T-helper 1 cell treated with Interleukin-12 subunit alpha and Interleukin-12 subunit beta and Interleukin-4 antibody, amounts not matched to agents 30 μg/mL and 1 μg/mL, for 36 hours (primary cell): ENCODE measurements at regions not wholly inside any gene's neighbourhood (a gene's known extent, or its start where the extent isn't known, plus 50 kb on each side); places are given as distances from the start of the nearest gene placed in this dataset.
"Not testable (repeated sequence)": the region's sequence is repeated elsewhere in the genome, so short reads cannot be mapped to it uniquely, and the experiment has no call there.

Experiments
- H3K27ac Mint-ChIP-seq: one replicate; pipeline ENCODE4 v1.8.0; 2021; ENCODE audit warnings: mild to moderate bottlenecking, mixed read lengths
- H3K27me3 Mint-ChIP-seq: one replicate; pipeline ENCODE4 v1.8.0; 2021; ENCODE audit warnings: low read depth, mixed read lengths
- H3K36me3 Mint-ChIP-seq: one replicate; pipeline ENCODE4 v1.8.0; 2021; ENCODE audit warnings: low read depth, mixed read lengths
- H3K4me1 Mint-ChIP-seq: one replicate; pipeline ENCODE4 v1.8.0; 2021; ENCODE audit warnings: low read depth, mixed read lengths
- H3K4me3 Mint-ChIP-seq: one replicate; pipeline ENCODE4 v1.8.0; 2021; ENCODE audit warnings: mild to moderate bottlenecking, moderate library complexity, mixed read lengths
- H3K9me3 Mint-ChIP-seq: one replicate; pipeline ENCODE4 v1.8.0; 2021; ENCODE audit warnings: mixed read lengths

DNA sequence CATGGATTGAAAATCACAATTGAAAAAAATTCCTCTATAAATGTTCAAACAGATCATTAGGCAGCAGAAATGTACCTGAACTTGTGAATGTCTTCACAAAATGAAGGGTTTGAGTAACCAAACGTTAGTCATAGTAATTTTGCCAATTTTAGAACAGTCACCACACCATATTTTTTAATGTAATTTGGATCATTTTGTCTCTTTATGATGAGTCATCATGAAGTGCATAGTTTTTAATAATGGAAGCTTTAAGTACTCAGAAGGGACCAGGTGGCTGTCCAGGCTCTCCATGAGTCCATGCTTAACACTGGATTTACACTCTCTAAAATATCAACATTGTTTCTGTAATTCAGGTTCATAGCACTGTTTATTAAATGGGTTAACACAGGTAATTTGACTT lies 219.2 kb downstream of the ETV1 start:
- H3K4me1 Mint-ChIP-seq: no peaks in the 10 kb centered on the region
- no peak overlapping the region for H3K4me3 Mint-ChIP-seq
- no peaks in the 10 kb centered on the region for H3K27me3 Mint-ChIP-seq
- H3K9me3 Mint-ChIP-seq: peaks cover under 1% of the 10 kb centered on the region
- no peaks in the 10 kb centered on the region for H3K36me3 Mint-ChIP-seq
- H3K27ac Mint-ChIP-seq: no peak overlapping the region

DNA sequence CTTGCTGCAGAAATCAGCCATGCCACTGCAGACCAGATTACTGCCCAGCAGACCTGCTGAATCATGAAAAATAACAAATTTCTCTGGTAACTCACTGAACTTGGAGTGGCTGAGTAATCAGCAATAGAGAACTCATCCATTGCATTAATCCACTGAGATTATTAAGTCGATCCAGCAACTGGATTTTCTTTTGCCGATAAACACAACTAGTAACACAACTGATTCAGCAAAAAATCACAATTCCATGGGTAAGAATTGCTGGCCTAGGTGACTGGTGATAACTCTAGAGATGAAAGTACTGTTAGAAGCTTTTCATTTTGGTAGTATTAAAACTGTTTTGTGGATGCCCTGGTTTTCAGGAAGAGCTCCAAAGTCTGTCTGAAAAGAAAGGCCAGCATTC lies 214.5 kb downstream of the ETV1 start:
- H3K27ac Mint-ChIP-seq: no peak overlapping the region
- no peaks in the 10 kb centered on the region for H3K36me3 Mint-ChIP-seq
- H3K4me3 Mint-ChIP-seq: no peak overlapping the region
- no peaks in the 10 kb centered on the region for H3K9me3 Mint-ChIP-seq
- no peaks in the 10 kb centered on the region for H3K27me3 Mint-ChIP-seq
- H3K4me1 Mint-ChIP-seq: no peaks in the 10 kb centered on the region

DNA sequence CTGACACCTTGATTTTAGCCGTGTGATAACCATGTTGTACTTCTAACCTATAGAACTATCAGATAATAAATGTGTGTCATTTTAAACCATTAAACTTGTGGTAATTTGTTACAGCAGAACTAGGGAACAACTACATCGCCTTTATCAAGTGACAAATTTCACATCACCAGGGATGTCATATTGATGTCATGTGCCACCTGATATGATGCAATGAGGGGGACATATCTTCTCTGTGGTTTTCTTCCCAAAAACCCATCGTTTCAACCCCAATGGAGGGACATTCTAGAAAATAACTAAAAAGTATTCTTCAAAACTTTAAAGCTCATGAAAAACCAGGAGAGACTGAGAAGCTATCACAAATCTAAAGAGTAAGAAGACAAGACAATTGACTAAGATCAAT lies 212.2 kb downstream of the ETV1 start:
- Mint-ChIP-seq H3K4me1 (no peaks in the 10 kb centered on the region), H3K4me3 (no peak overlapping the region), H3K9me3 (no peaks in the 10 kb centered on the region), H3K36me3 (no peaks in the 10 kb centered on the region), H3K27ac (no peak overlapping the region), H3K27me3 (no peaks in the 10 kb centered on the region)

DNA sequence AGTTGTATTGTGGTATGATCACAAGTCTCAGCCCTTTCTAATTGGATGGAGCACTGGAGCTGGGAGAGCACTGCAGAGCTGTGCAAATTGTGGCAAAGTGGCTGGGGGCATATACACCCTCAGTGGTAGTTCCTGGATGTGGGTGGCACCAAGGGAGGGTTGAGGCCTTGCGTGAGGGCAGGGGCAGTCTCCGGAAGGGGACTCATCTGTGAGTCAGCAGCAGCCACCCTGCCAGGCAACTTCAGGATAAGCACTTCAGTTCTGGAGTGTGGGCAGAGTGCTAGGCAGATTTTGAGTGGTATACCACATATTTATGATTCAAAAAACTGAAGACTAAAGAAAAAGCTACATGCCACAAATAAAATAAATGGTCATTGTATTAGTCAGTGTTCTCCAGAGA lies 210.5 kb downstream of the ETV1 start:
- Mint-ChIP-seq H3K27ac (no peak overlapping the region), H3K27me3 (no peaks in the 10 kb centered on the region), H3K4me1 (no peaks in the 10 kb centered on the region), H3K9me3 (no peaks in the 10 kb centered on the region), H3K36me3 (no peaks in the 10 kb centered on the region), H3K4me3 (no peak overlapping the region)

DNA sequence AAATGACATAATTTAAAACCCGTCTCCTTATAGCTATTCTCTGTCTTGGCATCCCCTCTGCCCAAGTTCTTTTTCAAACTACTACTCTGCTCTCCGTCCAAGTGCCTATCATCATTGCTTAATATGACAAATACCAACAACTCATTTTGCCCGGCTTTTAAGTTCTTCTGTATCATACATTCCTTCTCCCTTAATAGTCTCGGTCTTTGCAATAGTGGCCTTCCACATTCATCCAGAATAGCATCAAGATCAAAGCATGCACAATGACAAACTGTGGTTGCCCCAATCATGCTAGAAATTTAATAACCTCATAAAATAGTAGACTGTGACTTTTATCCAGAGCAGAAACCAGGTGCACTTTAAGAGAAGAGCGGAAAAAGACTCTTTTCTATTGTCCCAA lies 198.9 kb downstream of the ETV1 start:
- Mint-ChIP-seq H3K9me3 (peaks cover 3% of the 10 kb centered on the region), H3K36me3 (no peaks in the 10 kb centered on the region), H3K4me1 (no peaks in the 10 kb centered on the region), H3K4me3 (no peak overlapping the region), H3K27me3 (no peaks in the 10 kb centered on the region), H3K27ac (no peak overlapping the region)

DNA sequence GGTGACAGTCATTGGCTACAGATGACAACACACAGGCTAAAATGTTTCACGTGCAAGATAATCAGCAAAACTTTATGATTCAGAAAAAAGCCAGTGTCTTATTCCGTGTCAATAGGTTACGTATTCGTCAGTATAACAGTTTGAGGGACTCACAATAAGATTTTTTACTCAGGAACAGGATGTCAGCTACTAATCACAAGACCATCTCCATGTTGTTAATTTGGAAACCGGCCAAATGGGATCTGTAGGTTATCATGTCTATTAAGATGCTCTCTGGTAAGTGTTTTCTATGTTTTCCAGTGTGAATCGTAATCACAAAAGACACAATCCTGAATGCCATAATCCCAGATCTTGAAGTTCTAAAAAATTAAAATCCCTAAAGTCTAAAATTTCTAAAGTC lies 197.3 kb downstream of the ETV1 start:
- no peak overlapping the region for H3K4me3 Mint-ChIP-seq
- H3K27me3 Mint-ChIP-seq: no peaks in the 10 kb centered on the region
- H3K9me3 Mint-ChIP-seq: peaks cover under 1% of the 10 kb centered on the region
- H3K36me3 Mint-ChIP-seq: no peaks in the 10 kb centered on the region
- no peaks in the 10 kb centered on the region for H3K4me1 Mint-ChIP-seq
- H3K27ac Mint-ChIP-seq: no peak overlapping the region

DNA sequence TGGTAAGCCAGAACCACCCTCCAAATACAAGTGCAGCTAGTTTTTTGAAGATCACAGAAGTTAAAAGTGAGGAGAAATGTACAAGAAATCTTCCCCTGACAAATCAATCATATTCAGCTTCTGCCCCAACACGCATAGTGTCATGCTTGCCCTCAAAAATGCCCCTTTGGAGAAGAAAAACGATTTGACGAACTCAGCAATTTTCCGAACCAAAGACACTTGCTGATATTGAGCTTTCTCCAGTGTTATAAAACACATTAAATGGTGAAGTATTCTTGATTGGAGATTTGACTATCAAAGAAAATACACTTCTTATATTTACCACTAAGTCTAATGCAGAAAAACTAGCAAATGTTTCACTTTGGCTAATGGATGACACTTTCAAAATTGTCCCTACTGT lies 195.5 kb downstream of the ETV1 start:
- H3K36me3 Mint-ChIP-seq: no peaks in the 10 kb centered on the region
- no peak overlapping the region for H3K27ac Mint-ChIP-seq
- no peaks in the 10 kb centered on the region for H3K9me3 Mint-ChIP-seq

DNA sequence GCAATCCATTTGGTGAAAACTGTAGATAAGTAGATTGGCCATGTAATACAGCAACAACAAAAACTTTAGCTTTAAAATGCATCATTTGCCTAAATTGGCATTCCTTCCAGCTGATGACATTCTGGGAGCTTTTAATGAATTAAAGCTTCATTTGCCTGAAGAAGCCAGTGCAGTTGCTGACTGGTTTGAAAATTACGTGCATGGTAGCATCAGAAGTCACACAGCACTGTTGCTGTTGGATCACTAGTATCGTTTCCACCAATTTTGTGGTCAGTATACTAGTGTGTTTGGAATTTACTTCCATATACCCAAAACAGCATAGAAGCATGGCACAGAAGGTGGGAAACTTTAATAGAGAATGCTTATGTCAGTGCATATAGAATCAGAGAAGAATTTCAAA lies 194.9 kb downstream of the ETV1 start:
- H3K9me3 Mint-ChIP-seq: no peaks in the 10 kb centered on the region
- no peaks in the 10 kb centered on the region for H3K27me3 Mint-ChIP-seq
- no peak overlapping the region for H3K4me3 Mint-ChIP-seq
- H3K36me3 Mint-ChIP-seq: no peaks in the 10 kb centered on the region
- H3K4me1 Mint-ChIP-seq: no peaks in the 10 kb centered on the region
- H3K27ac Mint-ChIP-seq: no peak overlapping the region

More for the DNA sequence above, 195.5 kb downstream of the ETV1 start:
- Mint-ChIP-seq H3K4me3 (no peak overlapping the region), H3K27me3 (no peaks in the 10 kb centered on the region), H3K4me1 (no peaks in the 10 kb centered on the region)

DNA sequence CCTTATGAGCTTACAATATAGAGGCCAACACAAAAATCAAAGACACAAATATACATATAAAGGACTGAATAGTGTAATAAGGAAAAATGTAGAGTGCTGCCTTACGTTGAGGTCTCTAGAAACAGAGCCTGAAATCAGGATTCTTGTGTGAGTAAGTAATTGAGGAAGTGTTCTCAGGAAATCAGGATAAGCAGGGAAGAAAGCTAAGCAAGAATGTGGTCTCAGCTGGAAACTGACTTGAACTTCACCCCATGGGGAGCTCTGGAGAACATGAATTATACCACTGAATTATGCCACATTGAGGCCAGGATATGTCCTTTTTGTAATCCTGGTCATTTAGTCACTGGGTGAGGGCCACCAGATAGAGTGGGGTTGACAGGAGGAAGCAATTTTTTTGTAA lies 191.9 kb downstream of the ETV1 start:
- no peaks in the 10 kb centered on the region for H3K27me3 Mint-ChIP-seq
- H3K4me1 Mint-ChIP-seq: no peaks in the 10 kb centered on the region
- no peak overlapping the region for H3K27ac Mint-ChIP-seq

DNA sequence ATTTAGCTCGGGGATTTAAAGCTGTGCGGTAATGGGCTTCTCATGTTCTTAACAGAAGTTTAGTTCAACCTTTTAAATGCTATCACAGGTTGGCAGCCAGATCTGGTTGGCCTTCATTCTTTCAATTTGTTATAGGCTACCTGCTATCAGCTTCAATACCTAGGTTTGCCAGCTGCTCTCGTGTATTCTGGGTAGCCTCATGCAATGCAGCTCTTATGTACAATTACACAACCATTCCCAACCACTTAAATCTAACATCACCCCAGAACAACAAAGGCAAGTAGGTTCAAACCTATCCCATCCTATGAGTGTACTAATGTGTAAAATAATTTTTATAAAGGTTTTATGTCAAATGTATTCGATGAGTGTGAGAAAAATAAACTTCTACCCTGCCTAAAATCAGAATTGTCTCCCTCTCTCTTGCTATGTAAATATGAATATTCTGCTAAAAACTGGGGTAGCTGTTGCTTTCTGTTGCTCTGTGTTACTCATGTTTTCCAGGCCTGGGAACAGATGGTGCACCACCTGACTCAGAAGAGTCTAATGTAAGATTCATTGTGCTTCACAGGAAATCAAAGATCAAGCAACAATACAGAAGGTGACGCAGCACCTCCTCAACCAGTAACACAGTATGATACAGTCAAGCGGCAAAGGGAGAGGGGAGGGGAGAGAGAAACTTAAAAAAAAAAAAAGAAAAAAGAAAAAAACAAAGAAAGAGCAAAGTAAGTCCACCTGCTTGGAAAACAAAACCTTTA lies 188.6 kb downstream of the ETV1 start:
- H3K4me3 Mint-ChIP-seq: no peak overlapping the region
- no peaks in the 10 kb centered on the region for H3K27me3 Mint-ChIP-seq
- H3K4me1 Mint-ChIP-seq: no peaks in the 10 kb centered on the region
- no peak overlapping the region for H3K27ac Mint-ChIP-seq
- H3K9me3 Mint-ChIP-seq: peaks cover 16% of the 10 kb centered on the region
- no peaks in the 10 kb centered on the region for H3K36me3 Mint-ChIP-seq

More for the DNA sequence above, 191.9 kb downstream of the ETV1 start:
- H3K9me3 Mint-ChIP-seq: no peaks in the 10 kb centered on the region
- no peak overlapping the region for H3K4me3 Mint-ChIP-seq
- H3K36me3 Mint-ChIP-seq: no peaks in the 10 kb centered on the region

DNA sequence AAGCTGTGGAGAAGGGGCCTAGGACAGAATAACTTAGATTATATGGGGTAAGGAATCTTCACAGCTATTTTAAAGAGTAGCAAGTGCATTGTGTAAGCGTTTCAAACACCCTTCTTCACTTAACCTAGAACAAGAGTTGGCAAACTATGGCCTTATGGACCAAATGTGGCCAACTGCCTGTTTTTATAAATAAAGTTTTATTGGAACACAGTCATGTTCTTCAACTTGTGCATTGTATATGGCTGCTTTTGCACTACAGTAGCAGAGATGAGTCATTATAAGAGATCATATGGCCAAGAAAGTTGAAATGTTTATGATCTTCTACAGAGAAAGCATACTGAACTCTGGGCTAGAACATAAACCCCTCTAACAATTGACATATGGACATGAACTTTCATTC lies 187.8 kb downstream of the ETV1 start:
- H3K4me3 Mint-ChIP-seq: no peak overlapping the region
- no peak overlapping the region for H3K27ac Mint-ChIP-seq
- H3K27me3 Mint-ChIP-seq: no peaks in the 10 kb centered on the region
- H3K4me1 Mint-ChIP-seq: no peaks in the 10 kb centered on the region
- peaks cover 18% of the 10 kb centered on the region for H3K9me3 Mint-ChIP-seq
- no peaks in the 10 kb centered on the region for H3K36me3 Mint-ChIP-seq

DNA sequence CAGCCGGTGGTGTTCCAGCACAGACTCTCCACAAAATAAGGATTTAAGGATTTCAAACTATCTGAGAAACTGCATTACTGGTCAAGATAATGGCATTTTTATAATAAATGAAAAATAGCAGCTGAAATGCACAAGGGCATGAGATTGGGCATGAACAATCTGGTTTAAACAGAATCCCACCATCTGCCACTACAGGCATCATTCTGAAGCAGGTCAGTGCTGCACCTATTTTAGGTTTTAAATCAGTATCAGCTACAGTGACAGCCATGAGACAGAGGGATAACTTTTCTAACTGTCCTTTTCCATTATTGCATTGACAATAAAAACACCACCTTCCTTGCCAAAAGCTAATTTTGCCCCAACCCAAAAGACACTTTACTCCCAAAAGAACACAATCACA lies 186.8 kb downstream of the ETV1 start:
- H3K27ac Mint-ChIP-seq: no peak overlapping the region
- no peaks in the 10 kb centered on the region for H3K27me3 Mint-ChIP-seq
- no peaks in the 10 kb centered on the region for H3K4me1 Mint-ChIP-seq
- H3K4me3 Mint-ChIP-seq: no peak overlapping the region
- H3K36me3 Mint-ChIP-seq: no peaks in the 10 kb centered on the region
- peaks cover 18% of the 10 kb centered on the region for H3K9me3 Mint-ChIP-seq

DNA sequence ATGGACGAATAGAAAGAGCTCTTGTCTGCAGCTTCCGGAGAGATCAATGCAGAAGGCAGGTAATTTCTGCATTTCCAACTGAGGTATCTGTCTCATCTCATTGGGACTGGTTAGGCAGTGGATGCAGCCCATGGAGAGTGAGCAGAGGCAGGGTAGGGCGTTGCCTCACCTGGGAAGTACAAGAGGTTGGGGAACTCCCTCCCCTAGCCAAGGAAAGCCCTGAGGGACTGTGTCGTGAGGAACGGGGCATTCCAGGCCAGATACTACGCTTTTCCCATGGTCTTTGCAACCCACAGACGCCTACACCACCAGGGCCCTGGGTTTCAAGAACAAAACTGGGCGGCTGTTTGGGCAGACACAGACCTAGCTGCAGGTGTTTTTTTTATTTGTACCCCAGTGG lies 186.3 kb downstream of the ETV1 start:
- H3K27me3 Mint-ChIP-seq: no peaks in the 10 kb centered on the region
- H3K36me3 Mint-ChIP-seq: no peaks in the 10 kb centered on the region
- H3K4me3 Mint-ChIP-seq: no peak overlapping the region
- H3K4me1 Mint-ChIP-seq: no peaks in the 10 kb centered on the region
- peaks cover 18% of the 10 kb centered on the region for H3K9me3 Mint-ChIP-seq
- no peak overlapping the region for H3K27ac Mint-ChIP-seq

DNA sequence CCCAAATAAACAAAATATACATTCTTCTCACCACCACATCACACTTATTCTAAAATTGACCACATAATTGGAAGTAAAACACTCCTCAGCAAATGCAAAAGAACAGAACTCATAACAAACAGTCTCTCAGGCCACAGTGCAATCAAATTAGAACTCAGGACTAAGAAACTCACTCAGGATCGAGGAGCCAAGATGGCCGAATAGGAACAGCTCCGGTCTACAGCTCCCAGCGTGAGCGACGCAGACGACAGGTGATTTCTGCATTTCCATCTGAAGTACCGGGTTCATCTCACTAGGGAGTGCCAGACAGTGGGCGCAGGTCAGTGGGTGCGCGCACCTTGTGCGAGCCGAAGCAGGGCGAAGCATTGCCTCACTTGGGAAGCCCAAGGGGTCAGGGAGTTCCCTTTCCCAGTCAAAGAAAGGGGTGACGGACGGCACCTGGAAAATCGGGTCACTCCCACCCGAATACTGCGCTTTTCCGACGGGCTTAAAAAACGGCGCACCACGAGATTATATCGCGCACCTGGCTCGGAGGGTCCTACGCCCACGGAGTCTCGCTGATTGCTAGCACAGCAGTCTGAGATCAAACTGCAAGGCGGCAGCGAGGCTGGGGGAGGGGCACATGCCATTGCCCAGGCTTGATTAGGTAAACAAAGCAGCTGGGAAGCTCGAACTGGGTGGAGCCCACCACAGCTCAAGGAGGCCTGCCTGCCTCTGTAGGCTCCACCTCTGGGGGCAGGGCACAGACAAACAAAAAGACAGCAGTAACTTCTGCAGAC lies 183.2 kb downstream of the ETV1 start:
- not testable (repeated sequence) for H3K4me3 Mint-ChIP-seq, H3K27ac Mint-ChIP-seq, H3K36me3 Mint-ChIP-seq, H3K4me1 Mint-ChIP-seq, H3K27me3 Mint-ChIP-seq
- peaks cover 24% of the 10 kb centered on the region for H3K9me3 Mint-ChIP-seq

DNA sequence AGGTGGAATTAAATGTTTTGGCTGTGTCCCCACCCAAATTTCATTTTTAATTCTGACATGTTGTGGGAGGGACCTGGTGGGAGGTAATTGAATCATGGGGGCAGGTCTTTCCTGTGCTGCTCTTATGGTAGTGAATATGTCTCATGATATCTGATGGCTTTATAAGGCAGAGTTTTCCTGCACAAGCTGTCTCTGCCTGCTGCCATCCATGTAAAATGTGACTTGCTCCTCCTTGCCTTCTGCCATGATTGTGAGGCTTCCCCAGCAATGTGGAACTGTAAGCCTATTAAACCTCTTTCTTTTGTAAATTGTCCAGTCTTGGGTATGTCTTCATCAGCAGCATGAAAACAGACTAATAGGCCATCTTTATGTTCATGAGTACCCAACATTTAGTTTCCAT lies 172.2 kb downstream of the ETV1 start:
- H3K9me3 Mint-ChIP-seq: peaks cover 17% of the 10 kb centered on the region
- not testable (repeated sequence) for H3K4me1 Mint-ChIP-seq, H3K27me3 Mint-ChIP-seq, H3K36me3 Mint-ChIP-seq, H3K4me3 Mint-ChIP-seq, H3K27ac Mint-ChIP-seq
